ENCODE measurements at regions not wholly inside any gene's neighbourhood (a gene's known extent, or its start where the extent isn't known, plus 50 kb on each side); places are given as distances from the start of the nearest gene placed in this dataset.
A peak's percentile ranks its signal among the peaks of the same experiment; 100 is the strongest.

- ChIA-PET CTCF (interaction anchor here (1.4 kb wide), 1 partner anchor 942 kb away, joined by 3 read pairs; no protein-coding TSS in a partner anchor), POLR2A (no interaction called here)
- ATAC-seq (ENCODE audit: low read depth) = no peak
- Histone ChIP-seq H3K4me1 (ENCODE audit: control insufficient read depth in 2 of 2, insufficient read depth in 2 of 2, low read length in 2 of 2) (no peaks in the 10 kb centered on the region), H3K4me2 (replicated peaks; ENCODE audit: low read depth, low read length, poor library complexity, severe bottlenecking) (no peak overlapping the region), H3K27ac (ENCODE audit: low read length in 2 of 2) (no peak overlapping the region), H3K27me3 (replicated peaks in 1 of 4; ENCODE audit: control extremely low read depth in 1 of 4, control insufficient read depth in 3 of 4, insufficient read depth in 4 of 4, low read length in 3 of 4) (no peaks in the 10 kb centered on the region), H3K9ac (ENCODE audit: low read length) (no peak overlapping the region), H3K4me3 (ENCODE audit: control extremely low read depth in 1 of 5, extremely low read depth in 1 of 5, insufficient read depth in 1 of 5, low read depth in 2 of 5, low read length in 4 of 5) (no peak overlapping the region), H3K79me2 (ENCODE audit: control insufficient read depth, insufficient read depth, low read length) (no peaks in the 10 kb centered on the region), H2AFZ (ENCODE audit: insufficient read depth, low read depth, low read length, poor library complexity, severe bottlenecking) (peak overlapping the region; percentile 7), H3K9me3 (ENCODE audit: control extremely low read depth in 1 of 3, control insufficient read depth in 2 of 3, insufficient read depth in 1 of 3, low read length in 2 of 3) (no peaks in the 10 kb centered on the region), H4K20me1 (ENCODE audit: control insufficient read depth, insufficient read depth, low read length, poor library complexity, severe bottlenecking) (no peaks in the 10 kb centered on the region), H3K36me3 (replicated peaks in 1 of 2; ENCODE audit: control extremely low read depth in 1 of 2, control insufficient read depth in 1 of 2, extremely low read depth in 1 of 2, insufficient read depth in 2 of 2, low read length in 1 of 2) (no peaks in the 10 kb centered on the region)
- DNase-seq = no peak
- 91% methylated on average over 3 of the region's 3 CpGs for WGBS (ENCODE audit: insufficient coverage)
- TF ChIP-seq EZH2 (IDR thresholded peaks at IDR 0.05; ENCODE audit: borderline replicate concordance, insufficient read depth, low read depth, low read length, poor library complexity, severe bottlenecking) (no peak), CTCF (IDR thresholded peaks at IDR 0.05) (no peak)
- Mint-ChIP-seq H3K4me3 (no peak overlapping the region), H3K27ac (no peak overlapping the region), H3K9me3 (ENCODE audit: insufficient read depth) (peaks cover 5% of the 10 kb centered on the region), H3K27me3 (no peaks in the 10 kb centered on the region), H3K4me1 (no peaks in the 10 kb centered on the region)
- intact Hi-C loops (cut with micrococcal nuclease) = no loop called here
These were observed 320.2 kb upstream of the MME start for GRCh38 chr3:154759966-154760365.

- no CpG with 5 or more reads among the region's 5 CpGs for WGBS (ENCODE audit: insufficient coverage)
- H3K27ac ChIP-seq (ENCODE audit: low read length in 2 of 2) = no peak overlapping the region
- Mint-ChIP-seq H3K4me3 (no peak overlapping the region), H3K4me1 (no peaks in the 10 kb centered on the region), H3K27me3 (no peaks in the 10 kb centered on the region), H3K27ac (no peak overlapping the region), H3K9me3 (ENCODE audit: insufficient read depth) (peaks cover 5% of the 10 kb centered on the region)
- no peaks in the 10 kb centered on the region for H3K79me2 ChIP-seq (ENCODE audit: control insufficient read depth, insufficient read depth, low read length)
- H3K9ac ChIP-seq (ENCODE audit: low read length) = no peak overlapping the region
- no peaks in the 10 kb centered on the region for H3K27me3 ChIP-seq (replicated peaks in 1 of 4; ENCODE audit: control extremely low read depth in 1 of 4, control insufficient read depth in 3 of 4, insufficient read depth in 4 of 4, low read length in 3 of 4)
- H3K36me3 ChIP-seq (replicated peaks in 1 of 2; ENCODE audit: control extremely low read depth in 1 of 2, control insufficient read depth in 1 of 2, extremely low read depth in 1 of 2, insufficient read depth in 2 of 2, low read length in 1 of 2) = no peaks in the 10 kb centered on the region
- ChIA-PET CTCF (interaction anchor here (0.6 kb wide), 1 partner anchor 196 kb away, joined by 3 read pairs; no protein-coding TSS in a partner anchor), POLR2A (no interaction called here)
- no peak overlapping the region for H3K4me2 ChIP-seq (replicated peaks; ENCODE audit: low read depth, low read length, poor library complexity, severe bottlenecking)
- intact Hi-C loops (cut with micrococcal nuclease) = no loop called here
- ATAC-seq (ENCODE audit: low read depth) (no peak), DNase-seq (no peak)
- no peaks in the 10 kb centered on the region for H4K20me1 ChIP-seq (ENCODE audit: control insufficient read depth, insufficient read depth, low read length, poor library complexity, severe bottlenecking)
- peak; percentile 27 for TF ChIP-seq CTCF (IDR thresholded peaks at IDR 0.05)
- TF ChIP-seq EZH2 (IDR thresholded peaks at IDR 0.05; ENCODE audit: borderline replicate concordance, insufficient read depth, low read depth, low read length, poor library complexity, severe bottlenecking) = no peak
- H3K9me3 ChIP-seq (ENCODE audit: control extremely low read depth in 1 of 3, control insufficient read depth in 2 of 3, insufficient read depth in 1 of 3, low read length in 2 of 3) = no peaks in the 10 kb centered on the region
- H3K4me3 ChIP-seq (ENCODE audit: control extremely low read depth in 1 of 5, extremely low read depth in 1 of 5, insufficient read depth in 1 of 5, low read depth in 2 of 5, low read length in 4 of 5) = no peak overlapping the region
- H3K4me1 ChIP-seq (ENCODE audit: control insufficient read depth in 2 of 2, insufficient read depth in 2 of 2, low read length in 2 of 2) = no peaks in the 10 kb centered on the region
- no peak overlapping the region for H2AFZ ChIP-seq (ENCODE audit: insufficient read depth, low read depth, low read length, poor library complexity, severe bottlenecking)
These were observed 321.8 kb upstream of the MME start for GRCh38 chr3:154758109-154758868.

Measured in B cell (primary cell).